ENCODE measurements at regions not wholly inside any gene's neighbourhood (a gene's known extent, or its start where the extent isn't known, plus 50 kb on each side); places are given as distances from the start of the nearest gene placed in this dataset.

GRCh38 chr4:83779103-83780052 lies 243.5 kb downstream of the GPAT3 start:
- Mint-ChIP-seq H3K9me3 (no peaks in the 10 kb centered on the region), H3K4me3 (no peak overlapping the region)

GRCh38 chr4:83772685-83773084 lies 236.8 kb downstream of the GPAT3 start:
- TF ChIP-seq CTCF (IDR thresholded peaks at IDR 0.05; ENCODE audit: unreplicated experiment in 3 of 3): no peak
- no peak overlapping the region for H3K4me3 Mint-ChIP-seq

More at GRCh38 chr4:83779103-83780052, 243.5 kb downstream of the GPAT3 start:
- H3K27ac Mint-ChIP-seq: no peak overlapping the region
- H3K4me1 Mint-ChIP-seq: peaks cover 7% of the 10 kb centered on the region
- no peak for TF ChIP-seq CTCF (IDR thresholded peaks at IDR 0.05; ENCODE audit: unreplicated experiment in 3 of 3)
- peaks cover 11% of the 10 kb centered on the region for H3K27me3 Mint-ChIP-seq (ENCODE audit: low read depth)
- no peaks in the 10 kb centered on the region for H3K36me3 Mint-ChIP-seq (ENCODE audit: low read depth)

GRCh38 chr4:83771113-83771705 lies 235.3 kb downstream of the GPAT3 start:
- Mint-ChIP-seq H3K36me3 (ENCODE audit: low read depth) (no peaks in the 10 kb centered on the region), H3K4me1 (no peaks in the 10 kb centered on the region), H3K9me3 (no peaks in the 10 kb centered on the region), H3K27ac (no peak overlapping the region), H3K27me3 (ENCODE audit: low read depth) (peaks cover 13% of the 10 kb centered on the region), H3K4me3 (no peak overlapping the region)
- TF ChIP-seq CTCF (IDR thresholded peaks at IDR 0.05; ENCODE audit: unreplicated experiment in 3 of 3): peak; percentile 73 to 78 (median 78)

More at GRCh38 chr4:83772685-83773084, 236.8 kb downstream of the GPAT3 start:
- no peak overlapping the region for H3K27ac Mint-ChIP-seq
- H3K4me1 Mint-ChIP-seq: no peaks in the 10 kb centered on the region
- H3K9me3 Mint-ChIP-seq: no peaks in the 10 kb centered on the region
- no peaks in the 10 kb centered on the region for H3K36me3 Mint-ChIP-seq (ENCODE audit: low read depth)
- peaks cover 13% of the 10 kb centered on the region for H3K27me3 Mint-ChIP-seq (ENCODE audit: low read depth)

- no peak overlapping the region for H3K4me3 Mint-ChIP-seq
- H3K27me3 Mint-ChIP-seq (ENCODE audit: low read depth): peaks cover 9% of the 10 kb centered on the region
- no peak overlapping the region for H3K27ac Mint-ChIP-seq
- no peaks in the 10 kb centered on the region for H3K4me1 Mint-ChIP-seq
- no peak for TF ChIP-seq CTCF (IDR thresholded peaks at IDR 0.05; ENCODE audit: unreplicated experiment in 3 of 3)
- H3K9me3 Mint-ChIP-seq: no peaks in the 10 kb centered on the region
- H3K36me3 Mint-ChIP-seq (ENCODE audit: low read depth): no peaks in the 10 kb centered on the region
Observed at GRCh38 chr4:83768146-83768545, 232.2 kb downstream of the GPAT3 start.

GRCh38 chr4:83767067-83767466 lies 231.2 kb downstream of the GPAT3 start:
- no peak overlapping the region for H3K4me3 Mint-ChIP-seq
- no peak for TF ChIP-seq CTCF (IDR thresholded peaks at IDR 0.05; ENCODE audit: unreplicated experiment in 3 of 3)
- H3K4me1 Mint-ChIP-seq: no peaks in the 10 kb centered on the region
- no peaks in the 10 kb centered on the region for H3K9me3 Mint-ChIP-seq
- H3K27me3 Mint-ChIP-seq (ENCODE audit: low read depth): peaks cover 9% of the 10 kb centered on the region
- H3K36me3 Mint-ChIP-seq (ENCODE audit: low read depth): no peaks in the 10 kb centered on the region
- no peak overlapping the region for H3K27ac Mint-ChIP-seq
